ENCODE measurements at regions not wholly inside any gene's neighbourhood (a gene's known extent, or its start where the extent isn't known, plus 50 kb on each side); places are given as distances from the start of the nearest gene placed in this dataset.

- Mint-ChIP-seq H3K27ac (no peak overlapping the region), H3K4me3 (no peak overlapping the region), H3K4me1 (peaks cover 7% of the 10 kb centered on the region), H3K9me3 (peaks cover 31% of the 10 kb centered on the region), H3K36me3 (peaks cover 8% of the 10 kb centered on the region), H3K27me3 (ENCODE audit: low read depth) (no peaks in the 10 kb centered on the region)
- TF ChIP-seq, protein P1, sequence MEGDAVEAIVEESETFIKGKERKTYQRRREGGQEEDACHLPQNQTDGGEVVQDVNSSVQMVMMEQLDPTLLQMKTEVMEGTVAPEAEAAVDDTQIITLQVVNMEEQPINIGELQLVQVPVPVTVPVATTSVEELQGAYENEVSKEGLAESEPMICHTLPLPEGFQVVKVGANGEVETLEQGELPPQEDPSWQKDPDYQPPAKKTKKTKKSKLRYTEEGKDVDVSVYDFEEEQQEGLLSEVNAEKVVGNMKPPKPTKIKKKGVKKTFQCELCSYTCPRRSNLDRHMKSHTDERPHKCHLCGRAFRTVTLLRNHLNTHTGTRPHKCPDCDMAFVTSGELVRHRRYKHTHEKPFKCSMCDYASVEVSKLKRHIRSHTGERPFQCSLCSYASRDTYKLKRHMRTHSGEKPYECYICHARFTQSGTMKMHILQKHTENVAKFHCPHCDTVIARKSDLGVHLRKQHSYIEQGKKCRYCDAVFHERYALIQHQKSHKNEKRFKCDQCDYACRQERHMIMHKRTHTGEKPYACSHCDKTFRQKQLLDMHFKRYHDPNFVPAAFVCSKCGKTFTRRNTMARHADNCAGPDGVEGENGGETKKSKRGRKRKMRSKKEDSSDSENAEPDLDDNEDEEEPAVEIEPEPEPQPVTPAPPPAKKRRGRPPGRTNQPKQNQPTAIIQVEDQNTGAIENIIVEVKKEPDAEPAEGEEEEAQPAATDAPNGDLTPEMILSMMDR (IDR thresholded peaks at IDR 0.05; ENCODE audit: unreplicated experiment): no peak
- DNase-seq (ENCODE audit: low spot score in 2 of 2, unreplicated experiment in 2 of 2): no peak
Measured at GRCh38 chr18:56044239-56044638, 456.2 kb upstream of the TCF4 start.

DNA sequence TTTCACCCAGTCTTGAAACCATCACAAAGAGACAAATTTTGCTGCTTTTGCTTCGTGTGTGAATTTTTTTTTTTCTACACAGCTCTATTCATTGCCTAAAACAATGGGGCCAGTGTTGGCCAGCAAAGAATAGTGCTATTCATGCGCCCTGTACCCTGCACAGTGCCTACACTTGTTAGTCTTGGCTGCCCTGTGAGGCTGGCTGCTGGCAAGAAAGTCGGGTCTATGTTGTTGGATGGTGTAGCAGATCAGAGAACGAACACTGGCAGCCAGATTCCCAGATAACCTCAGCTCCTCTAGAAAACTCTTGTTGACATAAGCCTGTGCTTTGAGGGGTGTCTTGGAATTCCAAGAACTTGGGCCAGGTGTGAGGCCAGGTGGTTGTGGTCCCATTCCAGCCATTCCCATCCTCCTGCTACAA lies 455.7 kb upstream of the TCF4 start:
- no peak overlapping the region for H3K4me3 Mint-ChIP-seq
- H3K4me1 Mint-ChIP-seq: peaks cover 8% of the 10 kb centered on the region
- no peak for DNase-seq (ENCODE audit: low spot score in 2 of 2, unreplicated experiment in 2 of 2)
- TF ChIP-seq, protein P1 (IDR thresholded peaks at IDR 0.05; ENCODE audit: unreplicated experiment): no peak
- peaks cover 6% of the 10 kb centered on the region for H3K36me3 Mint-ChIP-seq
- no peaks in the 10 kb centered on the region for H3K27me3 Mint-ChIP-seq (ENCODE audit: low read depth)
- peaks cover 28% of the 10 kb centered on the region for H3K9me3 Mint-ChIP-seq
- H3K27ac Mint-ChIP-seq: no peak overlapping the region

DNA sequence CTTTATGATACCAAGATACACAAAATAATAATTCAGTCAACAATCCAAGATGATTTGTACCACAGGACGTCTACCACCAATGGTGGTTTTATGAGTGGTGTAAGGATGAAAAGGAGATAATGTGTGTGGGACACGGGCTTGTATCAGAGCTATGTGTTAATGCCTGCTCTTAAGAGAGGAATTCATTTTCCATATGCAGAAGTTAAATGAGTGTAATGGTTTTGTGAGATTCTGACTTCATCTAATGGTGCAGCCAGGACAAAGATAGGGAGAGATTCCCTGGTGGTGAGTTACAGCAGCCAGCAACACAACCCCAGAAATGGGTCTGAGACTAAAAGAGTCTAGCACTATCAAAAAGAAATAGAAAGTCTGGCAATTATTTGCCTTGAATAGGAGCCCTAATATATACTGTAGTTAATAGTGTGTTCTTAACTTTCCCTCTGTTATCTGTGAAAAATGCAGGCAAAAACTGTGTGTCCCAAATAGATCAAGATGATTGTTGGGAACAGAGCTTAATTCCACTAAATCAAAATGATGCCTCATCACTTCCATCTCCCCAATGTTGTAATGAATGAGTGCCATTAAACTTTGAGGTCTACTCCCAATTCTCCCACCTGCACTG lies 455.0 kb upstream of the TCF4 start:
- Mint-ChIP-seq H3K27ac (no peak overlapping the region), H3K4me3 (no peak overlapping the region), H3K9me3 (peaks cover 21% of the 10 kb centered on the region), H3K36me3 (peaks cover 3% of the 10 kb centered on the region), H3K27me3 (ENCODE audit: low read depth) (no peaks in the 10 kb centered on the region), H3K4me1 (peaks cover 8% of the 10 kb centered on the region)
- TF ChIP-seq, protein P1 (IDR thresholded peaks at IDR 0.05; ENCODE audit: unreplicated experiment): no peak
- no peak for DNase-seq (ENCODE audit: low spot score in 2 of 2, unreplicated experiment in 2 of 2)

DNA sequence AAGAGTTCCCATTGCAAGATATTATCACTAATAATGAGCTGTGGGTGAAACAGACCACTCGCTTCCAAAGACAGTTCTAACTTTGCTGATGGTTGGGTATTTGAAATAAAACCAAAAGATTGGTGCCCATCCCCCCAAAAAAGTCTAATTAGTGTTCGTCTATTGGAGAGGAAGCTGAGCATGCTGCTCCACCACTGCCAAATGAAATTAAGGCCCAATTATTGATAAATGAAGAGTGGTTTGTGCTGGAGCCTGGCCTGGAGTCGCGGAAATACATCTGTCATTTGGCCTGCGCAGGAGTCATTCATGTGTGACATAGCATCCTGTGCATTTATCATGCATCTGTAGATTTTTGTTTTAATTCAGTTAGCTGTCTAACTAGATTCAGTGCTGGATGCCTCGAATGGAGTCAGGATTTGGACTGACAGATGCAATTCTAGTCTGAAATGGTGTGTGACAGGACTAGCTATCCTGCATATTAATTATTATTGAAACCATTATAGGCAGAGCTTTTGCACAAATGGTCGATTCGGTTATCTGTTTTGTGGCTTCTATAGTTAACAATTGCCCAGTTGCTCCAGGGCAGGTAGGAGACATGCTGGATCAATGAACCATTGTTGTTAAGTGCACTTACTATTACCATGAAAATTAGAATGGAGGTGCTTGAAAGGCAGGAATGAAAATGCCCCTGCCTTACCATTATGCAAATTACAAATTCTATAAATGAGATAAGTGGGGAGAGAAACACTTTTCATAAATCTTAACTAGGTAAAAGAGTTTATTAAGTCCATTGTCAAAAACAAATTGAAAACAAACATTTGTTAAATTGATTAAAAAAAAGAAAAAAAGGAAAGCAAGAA lies 450.4 kb upstream of the TCF4 start:
- no peak for DNase-seq (ENCODE audit: low spot score in 2 of 2, unreplicated experiment in 2 of 2)
- TF ChIP-seq, protein P1 (IDR thresholded peaks at IDR 0.05; ENCODE audit: unreplicated experiment): no peak
- Mint-ChIP-seq H3K27ac (no peak overlapping the region), H3K9me3 (peaks cover 26% of the 10 kb centered on the region), H3K4me1 (peaks cover 11% of the 10 kb centered on the region), H3K27me3 (ENCODE audit: low read depth) (no peaks in the 10 kb centered on the region), H3K36me3 (peaks cover 2% of the 10 kb centered on the region), H3K4me3 (no peak overlapping the region)

- Mint-ChIP-seq H3K27me3 (ENCODE audit: low read depth) (no peaks in the 10 kb centered on the region), H3K27ac (no peak overlapping the region), H3K4me1 (peaks cover 8% of the 10 kb centered on the region), H3K4me3 (no peak overlapping the region), H3K36me3 (peaks cover 4% of the 10 kb centered on the region), H3K9me3 (peaks cover 35% of the 10 kb centered on the region)
- DNase-seq (ENCODE audit: low spot score in 2 of 2, unreplicated experiment in 2 of 2): no peak
- TF ChIP-seq, protein P1 (IDR thresholded peaks at IDR 0.05; ENCODE audit: unreplicated experiment): no peak
Measured at GRCh38 chr18:56036741-56037140, 448.7 kb upstream of the TCF4 start.
